ENCODE measurements at regions not wholly inside any gene's neighbourhood (a gene's known extent, or its start where the extent isn't known, plus 50 kb on each side); places are given as distances from the start of the nearest gene placed in this dataset.
"Not testable (repeated sequence)": the region's sequence is repeated elsewhere in the genome, so short reads cannot be mapped to it uniquely, and the experiment has no call there.

- DNase-seq (ENCODE audit: extremely low spot score, unreplicated experiment): no peak
- Mint-ChIP-seq H3K4me3 (ENCODE audit: unreplicated experiment) (no peak overlapping the region), H3K4me1 (ENCODE audit: unreplicated experiment) (no peaks in the 10 kb centered on the region), H3K27ac (ENCODE audit: unreplicated experiment) (no peak overlapping the region), H3K27me3 (ENCODE audit: unreplicated experiment) (no peaks in the 10 kb centered on the region), H3K9me3 (ENCODE audit: unreplicated experiment) (no peaks in the 10 kb centered on the region), H3K36me3 (ENCODE audit: unreplicated experiment) (no peaks in the 10 kb centered on the region)
- TF ChIP-seq, protein P1, sequence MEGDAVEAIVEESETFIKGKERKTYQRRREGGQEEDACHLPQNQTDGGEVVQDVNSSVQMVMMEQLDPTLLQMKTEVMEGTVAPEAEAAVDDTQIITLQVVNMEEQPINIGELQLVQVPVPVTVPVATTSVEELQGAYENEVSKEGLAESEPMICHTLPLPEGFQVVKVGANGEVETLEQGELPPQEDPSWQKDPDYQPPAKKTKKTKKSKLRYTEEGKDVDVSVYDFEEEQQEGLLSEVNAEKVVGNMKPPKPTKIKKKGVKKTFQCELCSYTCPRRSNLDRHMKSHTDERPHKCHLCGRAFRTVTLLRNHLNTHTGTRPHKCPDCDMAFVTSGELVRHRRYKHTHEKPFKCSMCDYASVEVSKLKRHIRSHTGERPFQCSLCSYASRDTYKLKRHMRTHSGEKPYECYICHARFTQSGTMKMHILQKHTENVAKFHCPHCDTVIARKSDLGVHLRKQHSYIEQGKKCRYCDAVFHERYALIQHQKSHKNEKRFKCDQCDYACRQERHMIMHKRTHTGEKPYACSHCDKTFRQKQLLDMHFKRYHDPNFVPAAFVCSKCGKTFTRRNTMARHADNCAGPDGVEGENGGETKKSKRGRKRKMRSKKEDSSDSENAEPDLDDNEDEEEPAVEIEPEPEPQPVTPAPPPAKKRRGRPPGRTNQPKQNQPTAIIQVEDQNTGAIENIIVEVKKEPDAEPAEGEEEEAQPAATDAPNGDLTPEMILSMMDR (IDR thresholded peaks at IDR 0.05): no peak
These were observed 1427.2 kb upstream of the PCDH10 start for GRCh38 chr4:131721883-131722282.

DNA sequence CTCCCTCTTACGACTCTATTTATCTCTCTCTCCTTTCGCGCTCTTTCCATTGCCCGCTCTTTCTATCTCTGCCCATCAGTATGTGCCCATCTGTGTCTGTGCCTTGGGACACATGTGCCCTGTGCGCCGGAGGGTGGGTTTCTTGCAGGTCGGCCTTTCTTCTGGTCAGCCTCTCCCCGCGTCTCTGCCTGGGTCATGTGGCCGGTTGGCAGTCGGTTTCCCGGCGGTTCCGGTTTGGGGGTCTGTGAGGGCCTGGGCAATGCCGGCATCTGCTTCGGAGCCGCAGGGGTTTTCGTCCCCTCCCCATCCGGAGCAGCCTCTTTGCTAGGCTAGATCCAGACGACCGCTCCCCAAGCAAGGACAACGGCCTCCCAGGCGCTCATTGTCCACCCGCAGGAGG, 1426.0 kb upstream of the PCDH10 start:
- not testable (repeated sequence) for H3K4me3 Mint-ChIP-seq (ENCODE audit: unreplicated experiment); H3K27ac Mint-ChIP-seq (ENCODE audit: unreplicated experiment); H3K9me3 Mint-ChIP-seq (ENCODE audit: unreplicated experiment); H3K4me1 Mint-ChIP-seq (ENCODE audit: unreplicated experiment); H3K27me3 Mint-ChIP-seq (ENCODE audit: unreplicated experiment); H3K36me3 Mint-ChIP-seq (ENCODE audit: unreplicated experiment); DNase-seq (ENCODE audit: extremely low spot score, unreplicated experiment)

- H3K27me3 Mint-ChIP-seq (ENCODE audit: unreplicated experiment); H3K36me3 Mint-ChIP-seq (ENCODE audit: unreplicated experiment); H3K9me3 Mint-ChIP-seq (ENCODE audit: unreplicated experiment); H3K27ac Mint-ChIP-seq (ENCODE audit: unreplicated experiment); H3K4me3 Mint-ChIP-seq (ENCODE audit: unreplicated experiment); DNase-seq (ENCODE audit: extremely low spot score, unreplicated experiment); H3K4me1 Mint-ChIP-seq (ENCODE audit: unreplicated experiment): not testable (repeated sequence)
These were observed 1424.2 kb upstream of the PCDH10 start for GRCh38 chr4:131724847-131725246.

DNA sequence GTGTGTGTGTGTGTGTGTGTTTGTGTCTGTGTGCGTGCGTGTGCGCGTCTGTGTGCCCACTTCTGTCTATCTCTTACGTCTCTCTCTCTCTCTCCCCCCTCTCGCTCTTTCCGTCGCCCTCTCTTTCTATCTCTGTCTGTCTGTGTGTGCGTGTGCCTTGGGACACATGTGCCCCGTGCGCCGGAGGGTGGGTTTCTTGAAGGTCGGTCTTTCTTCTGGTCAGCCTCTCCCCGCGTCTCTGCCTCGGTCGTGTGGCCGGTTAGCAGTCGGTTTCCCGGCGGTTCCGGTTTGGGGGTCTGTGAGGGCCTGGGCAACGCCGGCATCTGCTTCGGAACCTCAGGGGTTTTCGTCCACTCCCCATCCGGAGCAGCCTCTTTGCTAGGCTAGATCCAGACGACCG, 1423.6 kb upstream of the PCDH10 start:
- H3K4me1 Mint-ChIP-seq (ENCODE audit: unreplicated experiment); H3K4me3 Mint-ChIP-seq (ENCODE audit: unreplicated experiment); DNase-seq (ENCODE audit: extremely low spot score, unreplicated experiment); H3K36me3 Mint-ChIP-seq (ENCODE audit: unreplicated experiment); H3K27me3 Mint-ChIP-seq (ENCODE audit: unreplicated experiment); H3K27ac Mint-ChIP-seq (ENCODE audit: unreplicated experiment); H3K9me3 Mint-ChIP-seq (ENCODE audit: unreplicated experiment): not testable (repeated sequence)

DNA sequence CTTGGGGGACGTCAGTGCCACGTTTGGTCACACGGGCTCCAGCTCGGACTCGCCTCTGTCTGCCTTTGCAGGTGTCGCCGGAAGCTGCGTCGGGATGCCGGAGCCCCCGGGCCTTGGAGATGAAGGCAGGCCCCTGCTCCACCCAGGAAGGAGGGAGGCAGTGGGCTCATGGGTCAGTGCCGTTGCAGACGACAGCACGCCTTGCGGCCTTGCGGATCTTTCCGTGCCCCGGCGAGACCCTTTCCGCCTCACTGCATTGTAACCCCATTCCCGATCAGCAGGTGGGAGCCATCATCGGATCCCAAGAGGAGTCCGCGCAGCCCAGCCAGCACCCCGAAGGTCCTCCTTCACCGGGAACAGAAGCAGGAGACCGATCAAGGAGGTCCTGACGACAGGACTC, 1422.2 kb upstream of the PCDH10 start:
- not testable (repeated sequence) for H3K27ac Mint-ChIP-seq (ENCODE audit: unreplicated experiment); H3K36me3 Mint-ChIP-seq (ENCODE audit: unreplicated experiment); H3K9me3 Mint-ChIP-seq (ENCODE audit: unreplicated experiment); H3K27me3 Mint-ChIP-seq (ENCODE audit: unreplicated experiment); H3K4me1 Mint-ChIP-seq (ENCODE audit: unreplicated experiment); H3K4me3 Mint-ChIP-seq (ENCODE audit: unreplicated experiment); DNase-seq (ENCODE audit: extremely low spot score, unreplicated experiment)

GRCh38 chr4:131727418-131727817, 1421.7 kb upstream of the PCDH10 start:
- H3K27me3 Mint-ChIP-seq (ENCODE audit: unreplicated experiment); H3K4me3 Mint-ChIP-seq (ENCODE audit: unreplicated experiment); H3K9me3 Mint-ChIP-seq (ENCODE audit: unreplicated experiment); H3K27ac Mint-ChIP-seq (ENCODE audit: unreplicated experiment); H3K36me3 Mint-ChIP-seq (ENCODE audit: unreplicated experiment); DNase-seq (ENCODE audit: extremely low spot score, unreplicated experiment); H3K4me1 Mint-ChIP-seq (ENCODE audit: unreplicated experiment): not testable (repeated sequence)

DNA sequence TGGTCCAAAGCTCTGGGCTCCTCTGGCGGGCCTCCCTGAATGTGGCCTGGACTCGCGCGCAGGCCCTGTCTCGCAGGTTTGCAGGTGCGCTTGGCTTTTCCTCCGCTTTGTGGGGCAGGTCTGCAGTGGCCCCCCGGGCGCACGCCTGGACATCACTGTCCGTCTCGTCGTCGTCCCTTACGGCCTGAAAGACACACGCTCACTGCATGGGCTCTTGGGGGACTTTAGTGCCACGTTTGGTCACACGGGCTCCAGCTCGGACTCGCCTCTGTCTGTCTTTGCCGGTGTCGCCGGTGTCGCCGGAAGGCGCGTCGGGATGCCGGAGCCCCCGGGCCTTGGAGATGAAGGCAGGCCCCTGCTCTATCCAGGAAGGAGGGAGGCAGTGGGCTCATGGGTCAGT, 1419.9 kb upstream of the PCDH10 start:
- not testable (repeated sequence) for H3K36me3 Mint-ChIP-seq (ENCODE audit: unreplicated experiment); H3K4me3 Mint-ChIP-seq (ENCODE audit: unreplicated experiment); H3K4me1 Mint-ChIP-seq (ENCODE audit: unreplicated experiment); H3K9me3 Mint-ChIP-seq (ENCODE audit: unreplicated experiment); H3K27me3 Mint-ChIP-seq (ENCODE audit: unreplicated experiment); DNase-seq (ENCODE audit: extremely low spot score, unreplicated experiment); H3K27ac Mint-ChIP-seq (ENCODE audit: unreplicated experiment)

DNA sequence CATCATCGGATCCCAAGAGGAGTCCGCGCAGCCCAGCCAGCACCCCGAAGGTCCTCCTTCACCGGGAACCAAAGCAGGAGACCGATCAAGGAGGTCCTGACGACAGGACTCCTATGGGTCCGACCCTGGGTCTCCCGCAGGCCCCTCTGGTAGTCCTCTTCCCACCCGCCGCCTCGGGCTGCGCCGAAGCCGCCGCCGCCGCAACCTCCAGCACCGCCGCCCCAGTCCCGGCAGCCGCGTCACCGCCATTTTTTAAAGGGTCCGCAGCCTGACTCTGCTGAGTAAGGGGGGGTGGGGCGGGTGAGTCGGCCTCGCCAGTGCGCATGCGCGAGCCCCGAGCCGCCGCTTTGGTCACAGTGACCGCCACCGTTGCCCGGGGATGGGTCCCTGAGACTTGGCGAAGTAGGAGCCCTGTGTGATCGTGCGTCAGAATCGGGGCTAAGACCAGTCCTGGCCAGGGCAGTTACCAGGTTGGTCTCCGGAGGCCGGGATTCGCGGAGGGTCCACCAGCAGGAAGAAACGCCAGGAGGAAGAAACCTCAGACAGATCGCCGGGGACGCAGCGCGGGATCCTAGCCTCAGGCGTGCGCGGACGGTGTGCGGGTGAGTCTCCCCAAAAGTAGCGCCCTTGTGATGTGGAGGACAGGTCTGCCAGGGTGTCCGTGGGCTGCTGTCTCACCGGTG, 1419.2 kb upstream of the PCDH10 start:
- H3K9me3 Mint-ChIP-seq (ENCODE audit: unreplicated experiment); DNase-seq (ENCODE audit: extremely low spot score, unreplicated experiment); H3K36me3 Mint-ChIP-seq (ENCODE audit: unreplicated experiment); H3K27ac Mint-ChIP-seq (ENCODE audit: unreplicated experiment); H3K4me3 Mint-ChIP-seq (ENCODE audit: unreplicated experiment); H3K4me1 Mint-ChIP-seq (ENCODE audit: unreplicated experiment); H3K27me3 Mint-ChIP-seq (ENCODE audit: unreplicated experiment): not testable (repeated sequence)

DNA sequence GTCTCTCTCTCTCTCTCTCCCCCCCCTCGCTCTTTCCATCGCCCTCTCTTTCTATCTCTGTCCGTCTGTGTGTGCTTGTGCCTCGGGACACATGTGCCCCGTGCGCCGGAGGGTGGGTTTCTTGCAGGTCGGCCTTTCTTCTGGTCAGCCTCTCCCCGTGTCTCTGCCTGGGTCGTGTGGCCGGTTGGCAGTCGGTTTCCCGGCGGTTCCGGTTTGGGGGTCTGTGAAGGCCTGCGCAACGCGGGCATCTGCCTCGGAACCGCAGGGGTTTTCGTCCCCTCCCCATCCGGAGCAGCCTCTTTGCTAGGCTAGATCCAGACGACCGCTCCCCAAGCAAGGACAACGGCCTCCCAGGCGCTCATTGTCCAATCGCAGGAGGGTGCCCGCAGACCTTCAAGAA, 1418.5 kb upstream of the PCDH10 start:
- H3K27ac Mint-ChIP-seq (ENCODE audit: unreplicated experiment); H3K27me3 Mint-ChIP-seq (ENCODE audit: unreplicated experiment); H3K4me1 Mint-ChIP-seq (ENCODE audit: unreplicated experiment); H3K9me3 Mint-ChIP-seq (ENCODE audit: unreplicated experiment); DNase-seq (ENCODE audit: extremely low spot score, unreplicated experiment); H3K4me3 Mint-ChIP-seq (ENCODE audit: unreplicated experiment); H3K36me3 Mint-ChIP-seq (ENCODE audit: unreplicated experiment): not testable (repeated sequence)

DNA sequence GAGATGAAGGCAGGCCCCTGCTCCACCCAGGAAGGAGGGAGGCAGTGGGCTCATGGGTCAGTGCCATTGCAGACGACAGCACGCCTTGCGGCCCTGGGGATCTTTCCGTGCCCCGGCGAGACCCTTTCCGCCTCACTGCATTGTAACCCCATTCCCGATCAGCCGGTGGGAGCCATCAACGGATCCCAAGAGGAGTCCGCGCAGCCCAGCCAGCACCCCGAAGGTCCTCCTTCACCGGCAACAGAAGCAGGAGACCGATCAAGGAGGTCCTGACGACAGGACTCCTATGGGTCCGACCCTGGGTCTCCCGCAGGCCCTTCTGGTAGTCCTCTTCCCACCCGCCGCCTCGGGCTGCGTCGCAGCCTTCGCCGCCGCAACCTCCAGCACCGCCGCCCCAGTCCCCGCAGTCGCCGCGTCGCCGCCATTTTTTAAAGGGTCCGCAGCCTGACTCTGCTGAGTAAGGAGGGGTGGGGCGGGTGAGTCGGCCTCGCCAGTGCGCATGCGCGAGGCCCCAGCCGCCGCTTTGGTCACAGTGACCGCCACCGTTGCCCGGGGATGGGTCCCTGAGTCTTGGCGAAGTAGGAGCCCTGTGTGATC, 1417.0 kb upstream of the PCDH10 start:
- H3K9me3 Mint-ChIP-seq (ENCODE audit: unreplicated experiment); H3K27me3 Mint-ChIP-seq (ENCODE audit: unreplicated experiment); H3K27ac Mint-ChIP-seq (ENCODE audit: unreplicated experiment); H3K4me3 Mint-ChIP-seq (ENCODE audit: unreplicated experiment); H3K36me3 Mint-ChIP-seq (ENCODE audit: unreplicated experiment); H3K4me1 Mint-ChIP-seq (ENCODE audit: unreplicated experiment): not testable (repeated sequence)
- peak; percentile 85 for DNase-seq (ENCODE audit: extremely low spot score, unreplicated experiment)

- not testable (repeated sequence) for H3K36me3 Mint-ChIP-seq (ENCODE audit: unreplicated experiment); H3K27me3 Mint-ChIP-seq (ENCODE audit: unreplicated experiment); DNase-seq (ENCODE audit: extremely low spot score, unreplicated experiment); H3K9me3 Mint-ChIP-seq (ENCODE audit: unreplicated experiment); H3K4me3 Mint-ChIP-seq (ENCODE audit: unreplicated experiment); H3K4me1 Mint-ChIP-seq (ENCODE audit: unreplicated experiment); H3K27ac Mint-ChIP-seq (ENCODE audit: unreplicated experiment)
These were observed 1414.8 kb upstream of the PCDH10 start for GRCh38 chr4:131734321-131734720.
